ENCODE measurements at regions not wholly inside any gene's neighbourhood (a gene's known extent, or its start where the extent isn't known, plus 50 kb on each side); places are given as distances from the start of the nearest gene placed in this dataset.

DNA sequence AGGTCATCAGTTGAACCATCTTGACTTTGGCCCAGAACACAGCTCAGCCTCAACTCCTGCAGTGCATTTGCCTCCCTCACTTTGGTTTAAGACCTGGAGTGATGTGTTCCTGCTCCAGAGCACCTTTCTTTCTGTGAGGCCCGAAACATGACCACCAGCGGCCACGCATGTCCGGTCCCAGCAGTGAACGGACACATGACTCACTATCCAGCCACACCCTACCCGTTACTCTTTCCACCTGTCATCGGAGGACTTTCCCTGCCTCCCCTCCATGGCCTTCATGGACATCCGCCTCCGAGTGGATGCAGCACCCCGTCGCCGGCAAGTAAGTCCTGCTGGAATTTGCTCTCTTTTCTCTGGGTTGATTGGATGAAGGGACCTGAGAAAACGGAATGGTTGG is 253.8 kb upstream of the RARB start:
- H3K9me3 ChIP-seq (replicated peaks; ENCODE audit: control insufficient read depth, insufficient read depth, low read length): no peaks in the 10 kb centered on the region
- ChIA-PET POLR2A (no interaction called here), SMC1A (ENCODE audit: uncharacterized antibody, unreplicated experiment) (interaction anchor here (0.6 kb wide), 1 partner anchor 275 kb away, joined by 3 read pairs; no protein-coding TSS in a partner anchor), RAD21 (ENCODE audit: unreplicated experiment) (no interaction called here), CTCF (no interaction called here)
- H3K36me3 ChIP-seq (ENCODE audit: control insufficient read depth in 2 of 2, insufficient read depth in 2 of 2, low read length in 1 of 2): no peaks in the 10 kb centered on the region
- WGBS (ENCODE audit: insufficient coverage, insufficient replicate concordance, low lambda C conversion rate, missing lambda C conversion rate): 41% methylated on average over 13 of the region's 13 CpGs
- ATAC-seq (no peak), DNase-seq (ENCODE audit: low read depth, low spot score) (no peak), FAIRE-seq (no peak)
- intact Hi-C loops (cut with micrococcal nuclease; ENCODE audit: unreplicated experiment): no loop called here
- H3K27ac ChIP-seq (ENCODE audit: control insufficient read depth, insufficient read depth): no peak overlapping the region
- no peaks in the 10 kb centered on the region for H3K4me1 ChIP-seq (ENCODE audit: control insufficient read depth, insufficient read depth, low read length)
- no peaks in the 10 kb centered on the region for H4K20me1 ChIP-seq (ENCODE audit: control insufficient read depth, insufficient read depth)
- no peak overlapping the region for H3K4me2 ChIP-seq (ENCODE audit: control insufficient read depth, insufficient read depth)
- BruUV-seq (replicated peaks): no TSS peak
- H3K9ac ChIP-seq (ENCODE audit: control insufficient read depth, insufficient read depth, low read length): no peak overlapping the region
- in situ Hi-C loops (cut with MboI): no loop called here
- no peaks in the 10 kb centered on the region for H3K79me2 ChIP-seq (ENCODE audit: control insufficient read depth, insufficient read depth, low read length)
- H3K27me3 ChIP-seq (replicated peaks in 1 of 2; ENCODE audit: control insufficient read depth in 2 of 2, insufficient read depth in 2 of 2, low read length in 1 of 2): no peaks in the 10 kb centered on the region
- H2AFZ ChIP-seq (ENCODE audit: control insufficient read depth, low read depth, low read length): no peak overlapping the region
- H3K4me3 ChIP-seq: no peak overlapping the region
- TF ChIP-seq, protein P1, sequence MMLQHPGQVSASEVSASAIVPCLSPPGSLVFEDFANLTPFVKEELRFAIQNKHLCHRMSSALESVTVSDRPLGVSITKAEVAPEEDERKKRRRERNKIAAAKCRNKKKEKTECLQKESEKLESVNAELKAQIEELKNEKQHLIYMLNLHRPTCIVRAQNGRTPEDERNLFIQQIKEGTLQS (IDR thresholded peaks at IDR 0.05; ENCODE audit: borderline replicate concordance, extremely low read depth, low read depth, low read length): no peak
- TF ChIP-seq, protein P2, sequence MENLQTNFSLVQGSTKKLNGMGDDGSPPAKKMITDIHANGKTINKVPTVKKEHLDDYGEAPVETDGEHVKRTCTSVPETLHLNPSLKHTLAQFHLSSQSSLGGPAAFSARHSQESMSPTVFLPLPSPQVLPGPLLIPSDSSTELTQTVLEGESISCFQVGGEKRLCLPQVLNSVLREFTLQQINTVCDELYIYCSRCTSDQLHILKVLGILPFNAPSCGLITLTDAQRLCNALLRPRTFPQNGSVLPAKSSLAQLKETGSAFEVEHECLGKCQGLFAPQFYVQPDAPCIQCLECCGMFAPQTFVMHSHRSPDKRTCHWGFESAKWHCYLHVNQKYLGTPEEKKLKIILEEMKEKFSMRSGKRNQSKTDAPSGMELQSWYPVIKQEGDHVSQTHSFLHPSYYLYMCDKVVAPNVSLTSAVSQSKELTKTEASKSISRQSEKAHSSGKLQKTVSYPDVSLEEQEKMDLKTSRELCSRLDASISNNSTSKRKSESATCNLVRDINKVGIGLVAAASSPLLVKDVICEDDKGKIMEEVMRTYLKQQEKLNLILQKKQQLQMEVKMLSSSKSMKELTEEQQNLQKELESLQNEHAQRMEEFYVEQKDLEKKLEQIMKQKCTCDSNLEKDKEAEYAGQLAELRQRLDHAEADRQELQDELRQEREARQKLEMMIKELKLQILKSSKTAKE (IDR thresholded peaks at IDR 0.05; ENCODE audit: low read depth, poor library complexity, severe bottlenecking): no peak
- TF ChIP-seq KAT2A (conservative IDR thresholded peaks at IDR 0.05; ENCODE audit: control insufficient read depth, low read depth, low read length): no peak
- TF ChIP-seq, protein P3, sequence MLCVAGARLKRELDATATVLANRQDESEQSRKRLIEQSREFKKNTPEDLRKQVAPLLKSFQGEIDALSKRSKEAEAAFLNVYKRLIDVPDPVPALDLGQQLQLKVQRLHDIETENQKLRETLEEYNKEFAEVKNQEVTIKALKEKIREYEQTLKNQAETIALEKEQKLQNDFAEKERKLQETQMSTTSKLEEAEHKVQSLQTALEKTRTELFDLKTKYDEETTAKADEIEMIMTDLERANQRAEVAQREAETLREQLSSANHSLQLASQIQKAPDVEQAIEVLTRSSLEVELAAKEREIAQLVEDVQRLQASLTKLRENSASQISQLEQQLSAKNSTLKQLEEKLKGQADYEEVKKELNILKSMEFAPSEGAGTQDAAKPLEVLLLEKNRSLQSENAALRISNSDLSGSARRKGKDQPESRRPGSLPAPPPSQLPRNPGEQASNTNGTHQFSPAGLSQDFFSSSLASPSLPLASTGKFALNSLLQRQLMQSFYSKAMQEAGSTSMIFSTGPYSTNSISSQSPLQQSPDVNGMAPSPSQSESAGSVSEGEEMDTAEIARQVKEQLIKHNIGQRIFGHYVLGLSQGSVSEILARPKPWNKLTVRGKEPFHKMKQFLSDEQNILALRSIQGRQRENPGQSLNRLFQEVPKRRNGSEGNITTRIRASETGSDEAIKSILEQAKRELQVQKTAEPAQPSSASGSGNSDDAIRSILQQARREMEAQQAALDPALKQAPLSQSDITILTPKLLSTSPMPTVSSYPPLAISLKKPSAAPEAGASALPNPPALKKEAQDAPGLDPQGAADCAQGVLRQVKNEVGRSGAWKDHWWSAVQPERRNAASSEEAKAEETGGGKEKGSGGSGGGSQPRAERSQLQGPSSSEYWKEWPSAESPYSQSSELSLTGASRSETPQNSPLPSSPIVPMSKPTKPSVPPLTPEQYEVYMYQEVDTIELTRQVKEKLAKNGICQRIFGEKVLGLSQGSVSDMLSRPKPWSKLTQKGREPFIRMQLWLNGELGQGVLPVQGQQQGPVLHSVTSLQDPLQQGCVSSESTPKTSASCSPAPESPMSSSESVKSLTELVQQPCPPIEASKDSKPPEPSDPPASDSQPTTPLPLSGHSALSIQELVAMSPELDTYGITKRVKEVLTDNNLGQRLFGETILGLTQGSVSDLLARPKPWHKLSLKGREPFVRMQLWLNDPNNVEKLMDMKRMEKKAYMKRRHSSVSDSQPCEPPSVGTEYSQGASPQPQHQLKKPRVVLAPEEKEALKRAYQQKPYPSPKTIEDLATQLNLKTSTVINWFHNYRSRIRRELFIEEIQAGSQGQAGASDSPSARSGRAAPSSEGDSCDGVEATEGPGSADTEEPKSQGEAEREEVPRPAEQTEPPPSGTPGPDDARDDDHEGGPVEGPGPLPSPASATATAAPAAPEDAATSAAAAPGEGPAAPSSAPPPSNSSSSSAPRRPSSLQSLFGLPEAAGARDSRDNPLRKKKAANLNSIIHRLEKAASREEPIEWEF (IDR thresholded peaks at IDR 0.05; ENCODE audit: insufficient replicate concordance, low read depth, low read length): no peak
- TF ChIP-seq BMI1 (IDR thresholded peaks at IDR 0.05; ENCODE audit: borderline replicate concordance): no peak
- no peak for TF ChIP-seq MYB (IDR thresholded peaks at IDR 0.05; ENCODE audit: borderline replicate concordance, low read depth, low read length)
- TF ChIP-seq, protein P4, sequence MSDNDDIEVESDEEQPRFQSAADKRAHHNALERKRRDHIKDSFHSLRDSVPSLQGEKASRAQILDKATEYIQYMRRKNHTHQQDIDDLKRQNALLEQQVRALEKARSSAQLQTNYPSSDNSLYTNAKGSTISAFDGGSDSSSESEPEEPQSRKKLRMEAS (IDR thresholded peaks at IDR 0.05; ENCODE audit: low read depth, low read length): no peak
- TF ChIP-seq, protein P5, sequence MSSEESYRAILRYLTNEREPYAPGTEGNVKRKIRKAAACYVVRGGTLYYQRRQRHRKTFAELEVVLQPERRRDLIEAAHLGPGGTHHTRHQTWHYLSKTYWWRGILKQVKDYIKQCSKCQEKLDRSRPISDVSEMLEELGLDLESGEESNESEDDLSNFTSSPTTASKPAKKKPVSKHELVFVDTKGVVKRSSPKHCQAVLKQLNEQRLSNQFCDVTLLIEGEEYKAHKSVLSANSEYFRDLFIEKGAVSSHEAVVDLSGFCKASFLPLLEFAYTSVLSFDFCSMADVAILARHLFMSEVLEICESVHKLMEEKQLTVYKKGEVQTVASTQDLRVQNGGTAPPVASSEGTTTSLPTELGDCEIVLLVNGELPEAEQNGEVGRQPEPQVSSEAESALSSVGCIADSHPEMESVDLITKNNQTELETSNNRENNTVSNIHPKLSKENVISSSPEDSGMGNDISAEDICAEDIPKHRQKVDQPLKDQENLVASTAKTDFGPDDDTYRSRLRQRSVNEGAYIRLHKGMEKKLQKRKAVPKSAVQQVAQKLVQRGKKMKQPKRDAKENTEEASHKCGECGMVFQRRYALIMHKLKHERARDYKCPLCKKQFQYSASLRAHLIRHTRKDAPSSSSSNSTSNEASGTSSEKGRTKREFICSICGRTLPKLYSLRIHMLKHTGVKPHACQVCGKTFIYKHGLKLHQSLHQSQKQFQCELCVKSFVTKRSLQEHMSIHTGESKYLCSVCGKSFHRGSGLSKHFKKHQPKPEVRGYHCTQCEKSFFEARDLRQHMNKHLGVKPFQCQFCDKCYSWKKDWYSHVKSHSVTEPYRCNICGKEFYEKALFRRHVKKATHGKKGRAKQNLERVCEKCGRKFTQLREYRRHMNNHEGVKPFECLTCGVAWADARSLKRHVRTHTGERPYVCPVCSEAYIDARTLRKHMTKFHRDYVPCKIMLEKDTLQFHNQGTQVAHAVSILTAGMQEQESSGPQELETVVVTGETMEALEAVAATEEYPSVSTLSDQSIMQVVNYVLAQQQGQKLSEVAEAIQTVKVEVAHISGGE (CRISPR knock-in tag; IDR thresholded peaks at IDR 0.05): no peak
- no peak for TF ChIP-seq TBL1XR1 (IDR thresholded peaks at IDR 0.05; ENCODE audit: low read depth, low read length)
- no peak for TF ChIP-seq RB1 (IDR thresholded peaks at IDR 0.05; ENCODE audit: borderline replicate concordance)
- no peak for TF ChIP-seq STAT1 (conservative IDR thresholded peaks at IDR 0.05)

Data from GM12878 (cell line).